HepG2 (cell line): ENCODE measurements at regions not wholly inside any gene's neighbourhood (a gene's known extent, or its start where the extent isn't known, plus 50 kb on each side); places are given as distances from the start of the nearest gene placed in this dataset.
A peak's percentile ranks its signal among the peaks of the same experiment; 100 is the strongest.

Experiments used
- AHDC1 ChIP-seq: sonication (generic); formaldehyde crosslinking; IDR thresholded peaks from 2 replicates; pipeline ENCODE4 v1.5.1; 2020; ENCODE audit warnings: mild to moderate bottlenecking, missing genetic modification reagents, borderline replicate concordance
- DRAP1 ChIP-seq: IDR thresholded peaks from 2 replicates; pipeline ENCODE4 v1.6.1; 2016; ENCODE audit warnings: missing genetic modification reagents, missing compliant biosample characterization
- ETV5 ChIP-seq: IDR thresholded peaks from 2 replicates; pipeline ENCODE4 v1.6.1; 2018; ENCODE audit warnings: missing biosample characterization, missing genetic modification reagents, inconsistent platforms, borderline replicate concordance
- FOXA1 ChIP-seq, 2 experiments: fragments of 450-650 bp in 1 of 2; sonication (generic) in 1 of 2; formaldehyde crosslinking in 1 of 2; IDR thresholded peaks; 2 replicates each; pipeline versions ENCODE4 v1.4.0 to v1.6.1; 2016 to 2020; ENCODE audit warnings: missing genetic modification reagents in 1 of 2
- GRHL1 ChIP-seq: sonication (generic); formaldehyde crosslinking; conservative IDR thresholded peaks from 2 replicates; pipeline ENCODE4 v1.8.0; 2022; ENCODE audit warnings: missing genetic modification reagents
- HOMEZ ChIP-seq: IDR thresholded peaks from 2 replicates; pipeline ENCODE4 v1.6.1; 2016; ENCODE audit warnings: low read depth
- NR2F6 ChIP-seq, 2 experiments: IDR thresholded peaks; 2 replicates each; pipeline ENCODE4 v1.6.1; 2016; ENCODE audit warnings: antibody characterized with exemption in 1 of 2, mild to moderate bottlenecking in 1 of 2
- RNF219 ChIP-seq: sonication (generic); formaldehyde crosslinking; IDR thresholded peaks from 2 replicates; pipeline ENCODE4 v1.5.0; 2020; ENCODE audit warnings: mild to moderate bottlenecking, missing genetic modification reagents
- ZFP41 ChIP-seq: sonication (generic); formaldehyde crosslinking; IDR thresholded peaks from 2 replicates; pipeline ENCODE4 v1.4.0; 2020; ENCODE audit warnings: mild to moderate bottlenecking, missing genetic modification reagents, borderline replicate concordance
- ZKSCAN5 ChIP-seq: sonication (generic); formaldehyde crosslinking; IDR thresholded peaks from 2 replicates; pipeline ENCODE4 v1.5.1; 2020; ENCODE audit warnings: mild to moderate bottlenecking, missing genetic modification reagents
- ZNF652 ChIP-seq: IDR thresholded peaks from 2 replicates; pipeline ENCODE4 v1.6.1; 2016; ENCODE audit warnings: low read depth, borderline replicate concordance

GRCh38 chr14:61609191-61609843, 86.0 kb upstream of the HIF1A start (continued):
- TF ChIP-seq AHDC1 (CRISPR knock-in tag) (0 out of 2 replicates have a peak, but pooled peaks have one; percentile 15), HOMEZ (0 out of 2 replicates have a peak, but pooled peaks have one; percentile 18), GRHL1 (CRISPR knock-in tag) (no peak), ZFP41 (CRISPR knock-in tag) (no peak), FOXA1 (IDR thresholded peaks at IDR 0.05) (no peak), FOXA1 (CRISPR knock-in tag; IDR thresholded peaks at IDR 0.05) (peak; percentile 70), RNF219 (CRISPR knock-in tag) (no peak), NR2F6 (IDR thresholded peaks at IDR 0.05) (no peak), NR2F6 (CRISPR knock-in tag; IDR thresholded peaks at IDR 0.05) (0 out of 2 replicates have a peak, but pooled peaks have one; percentile 35), ETV5 (peak; percentile 26; the same call in 1 of the 2 replicates), ZNF652 (peak; percentile 44; the same call in 1 of the 2 replicates), ZKSCAN5 (CRISPR knock-in tag) (peak; percentile 94), DRAP1 (peak; percentile 10; the same call in 1 of the 2 replicates)
